NCI-H774 (cell line): ENCODE measurements at regions not wholly inside any gene's neighbourhood (a gene's known extent, or its start where the extent isn't known, plus 50 kb on each side); places are given as distances from the start of the nearest gene placed in this dataset.

Experiments
- DNase-seq: peaks from one replicate; lab custom pipeline; 2025; lab: John Stamatoyannopoulos, UW

GRCh38 chr1:82215056-82215852 lies 414.5 kb downstream of the ADGRL2 start:
- no peak for DNase-seq

- no peak for DNase-seq
These were observed 413.9 kb downstream of the ADGRL2 start for GRCh38 chr1:82214606-82215005.

GRCh38 chr1:82197606-82198005 lies 396.9 kb downstream of the ADGRL2 start:
- no peak for DNase-seq

- DNase-seq, result no peak
These were observed 394.5 kb downstream of the ADGRL2 start for GRCh38 chr1:82195245-82195644.

- DNase-seq, result no peak
These were observed 384.4 kb downstream of the ADGRL2 start for GRCh38 chr1:82185084-82185483.

- DNase-seq, result no peak
These were observed 381.1 kb downstream of the ADGRL2 start for GRCh38 chr1:82181846-82182245.

- no peak for DNase-seq
These were observed 378.4 kb downstream of the ADGRL2 start for GRCh38 chr1:82179131-82179530.

- DNase-seq, result no peak
These were observed 376.5 kb downstream of the ADGRL2 start for GRCh38 chr1:82177192-82177591.

GRCh38 chr1:82171955-82172354 lies 371.2 kb downstream of the ADGRL2 start:
- DNase-seq, result no peak

- no peak for DNase-seq
These were observed 367.7 kb downstream of the ADGRL2 start for GRCh38 chr1:82168482-82168881.

- DNase-seq, result no peak
These were observed 364.6 kb downstream of the ADGRL2 start for GRCh38 chr1:82165304-82165703.

GRCh38 chr1:82162486-82163420 lies 362.0 kb downstream of the ADGRL2 start:
- DNase-seq, result no peak

GRCh38 chr1:82161700-82162141 lies 361.0 kb downstream of the ADGRL2 start:
- DNase-seq, result peak; percentile 58

- DNase-seq, result no peak
These were observed 360.2 kb downstream of the ADGRL2 start for GRCh38 chr1:82160903-82161302.

- no peak for DNase-seq
These were observed 359.3 kb downstream of the ADGRL2 start for GRCh38 chr1:82160036-82160435.

GRCh38 chr1:82158981-82159380 lies 358.2 kb downstream of the ADGRL2 start:
- no peak for DNase-seq

GRCh38 chr1:82154219-82154970 lies 353.7 kb downstream of the ADGRL2 start:
- no peak for DNase-seq

- no peak for DNase-seq
These were observed 353.0 kb downstream of the ADGRL2 start for GRCh38 chr1:82153752-82154151.

- no peak for DNase-seq
These were observed 352.5 kb downstream of the ADGRL2 start for GRCh38 chr1:82153272-82153629.

GRCh38 chr1:82152356-82153271 lies 351.9 kb downstream of the ADGRL2 start:
- DNase-seq, result no peak

GRCh38 chr1:82145656-82146055 lies 344.9 kb downstream of the ADGRL2 start:
- no peak for DNase-seq
